ENCODE measurements at regions not wholly inside any gene's neighbourhood (a gene's known extent, or its start where the extent isn't known, plus 50 kb on each side); places are given as distances from the start of the nearest gene placed in this dataset.

DNA sequence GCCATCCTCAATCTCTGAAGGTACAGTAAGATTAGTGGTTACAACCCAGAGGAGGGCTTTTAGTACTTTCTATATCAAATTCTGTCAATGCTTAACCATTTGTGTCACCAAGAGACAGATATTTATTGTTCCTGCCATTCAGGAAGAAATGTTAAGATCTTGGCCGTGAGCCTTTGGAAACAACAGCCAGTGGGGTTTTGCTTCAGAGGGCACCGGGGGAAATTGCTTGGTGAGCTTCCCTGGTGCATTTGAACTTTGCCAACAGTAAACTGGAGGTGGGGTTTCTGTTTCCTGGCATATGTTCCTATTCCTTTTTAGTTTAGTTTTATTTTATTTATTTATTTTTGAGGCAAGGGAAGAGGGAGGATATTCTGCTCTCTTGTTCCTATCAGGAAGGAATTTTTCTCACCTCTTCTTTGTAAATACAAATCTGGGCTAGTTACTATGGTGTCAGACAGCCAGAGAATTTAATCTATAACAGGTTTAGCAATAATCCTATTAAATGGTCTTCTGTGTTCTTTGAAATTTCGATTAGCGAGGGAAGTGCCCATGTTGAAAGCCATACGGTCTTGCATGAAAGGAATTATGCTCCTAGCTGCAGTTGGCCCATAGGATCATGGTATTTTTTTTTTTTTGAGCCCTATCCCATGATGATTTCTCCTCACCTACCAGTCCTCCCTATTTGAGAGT is 95.7 kb downstream of the MAIP1 start:
- TF ChIP-seq CTCF (IDR thresholded peaks at IDR 0.05; ENCODE audit: borderline replicate concordance, extremely low read depth, low read length, poor library complexity, severe bottlenecking) (no peak), EZH2 (IDR thresholded peaks at IDR 0.05; ENCODE audit: borderline replicate concordance, low read depth, low read length, severe bottlenecking) (no peak)

Measured in DND-41 (cell line).